ENCODE measurements at regions not wholly inside any gene's neighbourhood (a gene's known extent, or its start where the extent isn't known, plus 50 kb on each side); places are given as distances from the start of the nearest gene placed in this dataset.

DNA sequence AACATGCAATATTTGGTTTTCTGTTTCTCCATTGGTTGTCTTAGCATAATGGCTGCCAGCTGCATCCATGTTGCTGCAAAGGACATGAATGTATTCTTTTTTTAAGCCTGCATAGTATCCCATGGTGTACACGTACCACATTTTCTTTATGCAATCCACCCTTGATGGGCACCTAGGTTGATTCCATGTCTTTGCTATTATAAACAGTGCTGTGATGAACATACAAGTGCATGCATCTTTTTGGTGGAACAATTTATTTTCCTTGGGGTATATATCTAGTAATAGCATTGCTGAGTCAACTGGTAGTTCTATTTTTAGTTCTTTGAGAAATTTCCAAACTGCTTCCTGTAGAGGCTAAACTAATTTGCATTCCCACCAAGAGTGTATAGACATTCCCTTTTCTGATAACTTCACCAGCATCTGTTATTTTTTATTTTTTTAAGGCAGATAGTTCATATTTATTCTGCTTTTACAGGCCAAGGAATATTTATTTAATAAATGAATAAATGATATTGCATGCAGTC lies 62.4 kb upstream of the NPHP3 start:
- 85 to 90% methylated on average over 1 of the region's 1 CpG for WGBS, 2 donors
- no peak for DNase-seq
- Histone ChIP-seq H3K36me3 (ENCODE audit: control insufficient read depth in 4 of 4, insufficient read depth in 4 of 4, low read length in 4 of 4) (no peaks in the 10 kb centered on the region), H3K4me3 (no peak overlapping the region), H3K9me3 (ENCODE audit: control insufficient read depth in 4 of 4, insufficient read depth in 3 of 4, low read length in 3 of 4) (no peaks in the 10 kb centered on the region), H3K4me1 (ENCODE audit: control insufficient read depth in 5 of 5, insufficient read depth in 5 of 5, low read length in 5 of 5) (peaks cover 0 to 24% (median 2%) of the 10 kb centered on the region in 5 donors), H3K27me3 (ENCODE audit: control insufficient read depth in 3 of 3, insufficient read depth in 3 of 3, low read length in 2 of 3) (no peaks in the 10 kb centered on the region), H3K27ac (ENCODE audit: low read depth in 1 of 2, low read length in 1 of 2) (no peak overlapping the region), H3K9ac (ENCODE audit: insufficient read depth in 1 of 2, low read length in 2 of 2) (no peak overlapping the region)
- TF ChIP-seq, protein P1, sequence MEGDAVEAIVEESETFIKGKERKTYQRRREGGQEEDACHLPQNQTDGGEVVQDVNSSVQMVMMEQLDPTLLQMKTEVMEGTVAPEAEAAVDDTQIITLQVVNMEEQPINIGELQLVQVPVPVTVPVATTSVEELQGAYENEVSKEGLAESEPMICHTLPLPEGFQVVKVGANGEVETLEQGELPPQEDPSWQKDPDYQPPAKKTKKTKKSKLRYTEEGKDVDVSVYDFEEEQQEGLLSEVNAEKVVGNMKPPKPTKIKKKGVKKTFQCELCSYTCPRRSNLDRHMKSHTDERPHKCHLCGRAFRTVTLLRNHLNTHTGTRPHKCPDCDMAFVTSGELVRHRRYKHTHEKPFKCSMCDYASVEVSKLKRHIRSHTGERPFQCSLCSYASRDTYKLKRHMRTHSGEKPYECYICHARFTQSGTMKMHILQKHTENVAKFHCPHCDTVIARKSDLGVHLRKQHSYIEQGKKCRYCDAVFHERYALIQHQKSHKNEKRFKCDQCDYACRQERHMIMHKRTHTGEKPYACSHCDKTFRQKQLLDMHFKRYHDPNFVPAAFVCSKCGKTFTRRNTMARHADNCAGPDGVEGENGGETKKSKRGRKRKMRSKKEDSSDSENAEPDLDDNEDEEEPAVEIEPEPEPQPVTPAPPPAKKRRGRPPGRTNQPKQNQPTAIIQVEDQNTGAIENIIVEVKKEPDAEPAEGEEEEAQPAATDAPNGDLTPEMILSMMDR (IDR thresholded peaks at IDR 0.05; ENCODE audit: control extremely low read depth, extremely low read depth), result no peak
- ATAC-seq (ENCODE audit: insufficient read depth, low FRiP score), result no peak

GRCh38 chr3:132783152-132783551 lies 60.9 kb upstream of the NPHP3 start:
- TF ChIP-seq, protein P1 (IDR thresholded peaks at IDR 0.05; ENCODE audit: control extremely low read depth, extremely low read depth), result no peak
- peak; percentile 34 to 67 (median 57) for DNase-seq
- H3K4me3 ChIP-seq, result no peak overlapping the region

GRCh38 chr3:132781922-132782321 lies 59.7 kb upstream of the NPHP3 start:
- 81 to 94% methylated on average over 1 of the region's 1 CpG for WGBS, 2 donors
- TF ChIP-seq, protein P1 (IDR thresholded peaks at IDR 0.05; ENCODE audit: control extremely low read depth, extremely low read depth), result no peak
- H3K9ac ChIP-seq (ENCODE audit: insufficient read depth in 1 of 2, low read length in 2 of 2), result no peak overlapping the region

More at GRCh38 chr3:132783152-132783551, 60.9 kb upstream of the NPHP3 start:
- Histone ChIP-seq H3K9me3 (ENCODE audit: control insufficient read depth in 4 of 4, insufficient read depth in 3 of 4, low read length in 3 of 4) (no peaks in the 10 kb centered on the region), H3K27ac (ENCODE audit: low read depth in 1 of 2, low read length in 1 of 2) (no peak overlapping the region), H3K27me3 (ENCODE audit: control insufficient read depth in 3 of 3, insufficient read depth in 3 of 3, low read length in 2 of 3) (no peaks in the 10 kb centered on the region), H3K4me1 (ENCODE audit: control insufficient read depth in 5 of 5, insufficient read depth in 5 of 5, low read length in 5 of 5) (peaks cover 0 to 17% (median 2%) of the 10 kb centered on the region in 5 donors), H3K36me3 (ENCODE audit: control insufficient read depth in 4 of 4, insufficient read depth in 4 of 4, low read length in 4 of 4) (no peaks in the 10 kb centered on the region), H3K9ac (ENCODE audit: insufficient read depth in 1 of 2, low read length in 2 of 2) (no peak overlapping the region)
- no peak for ATAC-seq (ENCODE audit: insufficient read depth, low FRiP score)

DNA sequence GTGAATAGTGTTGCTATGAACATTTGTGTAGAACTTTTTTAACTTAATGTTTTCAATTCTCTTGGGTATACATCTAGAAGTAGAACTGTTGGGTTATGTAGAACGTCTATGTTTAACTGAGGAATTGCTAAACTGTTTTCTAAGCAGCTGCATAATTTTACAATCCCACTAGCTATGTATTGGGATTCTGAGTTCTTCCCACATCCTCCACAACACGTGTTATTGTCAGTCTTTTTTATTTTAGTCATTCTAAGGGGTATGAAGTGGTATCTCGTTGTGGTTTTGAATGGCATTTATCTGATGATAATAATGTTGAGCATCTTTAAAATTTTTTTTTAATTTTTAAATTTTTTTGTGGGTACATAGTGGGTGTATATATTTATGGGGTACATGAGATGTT lies 55.0 kb upstream of the NPHP3 start:
- TF ChIP-seq, protein P1 (IDR thresholded peaks at IDR 0.05; ENCODE audit: control extremely low read depth, extremely low read depth), result no peak
- no peak overlapping the region for H3K27ac ChIP-seq (ENCODE audit: low read depth in 1 of 2, low read length in 1 of 2)
- 71 to 82% methylated on average over 3 of the region's 3 CpGs for WGBS, 2 donors

More at GRCh38 chr3:132781922-132782321, 59.7 kb upstream of the NPHP3 start:
- H3K27ac ChIP-seq (ENCODE audit: low read depth in 1 of 2, low read length in 1 of 2), result no peak overlapping the region
- H3K4me1 ChIP-seq (ENCODE audit: control insufficient read depth in 5 of 5, insufficient read depth in 5 of 5, low read length in 5 of 5), result peaks cover 0 to 5% (median 0%) of the 10 kb centered on the region in 5 donors
- no peaks in the 10 kb centered on the region for H3K36me3 ChIP-seq (ENCODE audit: control insufficient read depth in 4 of 4, insufficient read depth in 4 of 4, low read length in 4 of 4)
- ATAC-seq (ENCODE audit: insufficient read depth, low FRiP score) (no peak), DNase-seq (no peak)
- H3K27me3 ChIP-seq (ENCODE audit: control insufficient read depth in 3 of 3, insufficient read depth in 3 of 3, low read length in 2 of 3), result no peaks in the 10 kb centered on the region
- no peaks in the 10 kb centered on the region for H3K9me3 ChIP-seq (ENCODE audit: control insufficient read depth in 4 of 4, insufficient read depth in 3 of 4, low read length in 3 of 4)
- no peak overlapping the region for H3K4me3 ChIP-seq

More for the DNA sequence above, 55.0 kb upstream of the NPHP3 start:
- no peak overlapping the region for H3K9ac ChIP-seq (ENCODE audit: insufficient read depth in 1 of 2, low read length in 2 of 2)
- ATAC-seq (ENCODE audit: insufficient read depth, low FRiP score) (no peak), DNase-seq (no peak)
- no peak overlapping the region for H3K4me3 ChIP-seq
- no peaks in the 10 kb centered on the region for H3K27me3 ChIP-seq (ENCODE audit: control insufficient read depth in 3 of 3, insufficient read depth in 3 of 3, low read length in 2 of 3)
- H3K4me1 ChIP-seq (ENCODE audit: control insufficient read depth in 5 of 5, insufficient read depth in 5 of 5, low read length in 5 of 5), result no peaks in the 10 kb centered on the region
- no peaks in the 10 kb centered on the region for H3K9me3 ChIP-seq (ENCODE audit: control insufficient read depth in 4 of 4, insufficient read depth in 3 of 4, low read length in 3 of 4)
- H3K36me3 ChIP-seq (ENCODE audit: control insufficient read depth in 4 of 4, insufficient read depth in 4 of 4, low read length in 4 of 4), result no peaks in the 10 kb centered on the region
